ENCODE measurements at regions not wholly inside any gene's neighbourhood (a gene's known extent, or its start where the extent isn't known, plus 50 kb on each side); places are given as distances from the start of the nearest gene placed in this dataset.

DNA sequence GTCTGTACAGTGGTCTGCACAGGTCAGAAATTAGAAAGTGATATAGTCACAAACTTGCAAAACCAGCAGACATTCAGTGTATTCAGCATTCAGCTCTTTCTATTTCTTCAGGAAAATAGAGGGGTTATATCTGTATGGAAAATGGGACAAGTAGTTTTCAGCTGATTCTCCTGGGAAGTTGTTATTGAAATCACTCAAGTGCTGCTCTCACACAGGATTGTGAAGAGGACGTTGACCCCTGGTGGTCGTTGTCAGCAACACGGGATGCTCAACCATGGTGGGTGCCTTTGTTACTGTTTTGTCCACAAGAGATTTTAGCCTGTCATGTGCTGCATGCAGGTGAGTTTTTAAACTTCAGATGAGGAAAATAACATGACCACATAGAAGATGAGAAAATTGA lies 981.8 kb downstream of the TMEM121 start:
- no peaks in the 10 kb centered on the region for H3K27me3 ChIP-seq (ENCODE audit: control insufficient read depth in 3 of 3, insufficient read depth in 3 of 3, low read length in 2 of 3)
- H3K9me3 ChIP-seq (ENCODE audit: control insufficient read depth in 4 of 4, insufficient read depth in 3 of 4, low read length in 3 of 4): peaks cover 0 to 7% (median 4%) of the 10 kb centered on the region in 4 donors
- DNase-seq: no peak
- H3K9ac ChIP-seq (ENCODE audit: insufficient read depth in 1 of 2, low read length in 2 of 2): no peak overlapping the region
- no peak overlapping the region for H3K27ac ChIP-seq (ENCODE audit: low read depth in 1 of 2, low read length in 1 of 2)
- no peaks in the 10 kb centered on the region for H3K36me3 ChIP-seq (ENCODE audit: control insufficient read depth in 4 of 4, insufficient read depth in 4 of 4, low read length in 4 of 4)
- no peak overlapping the region for H3K4me3 ChIP-seq
- 30 to 39% methylated on average over 3 of the region's 3 CpGs for WGBS, 2 donors
- no peak for TF ChIP-seq CTCF (IDR thresholded peaks at IDR 0.05; ENCODE audit: control extremely low read depth, extremely low read depth)
- H3K4me1 ChIP-seq (ENCODE audit: control insufficient read depth in 5 of 5, insufficient read depth in 5 of 5, low read length in 5 of 5): no peaks in the 10 kb centered on the region
- ATAC-seq (ENCODE audit: insufficient read depth, low FRiP score): no peak

- Histone ChIP-seq H3K27ac (ENCODE audit: low read depth in 1 of 2, low read length in 1 of 2) (no peak overlapping the region), H3K27me3 (ENCODE audit: control insufficient read depth in 3 of 3, insufficient read depth in 3 of 3, low read length in 2 of 3) (no peaks in the 10 kb centered on the region), H3K9me3 (ENCODE audit: control insufficient read depth in 4 of 4, insufficient read depth in 3 of 4, low read length in 3 of 4) (peaks cover 0 to 7% (median 4%) of the 10 kb centered on the region in 4 donors), H3K4me1 (ENCODE audit: control insufficient read depth in 5 of 5, insufficient read depth in 5 of 5, low read length in 5 of 5) (no peaks in the 10 kb centered on the region), H3K4me3 (no peak overlapping the region), H3K9ac (ENCODE audit: insufficient read depth in 1 of 2, low read length in 2 of 2) (no peak overlapping the region), H3K36me3 (ENCODE audit: control insufficient read depth in 4 of 4, insufficient read depth in 4 of 4, low read length in 4 of 4) (no peaks in the 10 kb centered on the region)
- DNase-seq (no peak), ATAC-seq (ENCODE audit: insufficient read depth, low FRiP score) (no peak)
- WGBS, 2 donors: 57 to 82% methylated on average over 2 of the region's 2 CpGs
- no peak for TF ChIP-seq CTCF (IDR thresholded peaks at IDR 0.05; ENCODE audit: control extremely low read depth, extremely low read depth)
These were observed 982.8 kb downstream of the TMEM121 start for GRCh38 chr14:106509176-106509575.

- H3K4me3 ChIP-seq: no peak overlapping the region
- DNase-seq (no peak), ATAC-seq (ENCODE audit: insufficient read depth, low FRiP score) (no peak)
- H3K9me3 ChIP-seq (ENCODE audit: control insufficient read depth in 4 of 4, insufficient read depth in 3 of 4, low read length in 3 of 4): peaks cover 0 to 7% (median 3%) of the 10 kb centered on the region in 4 donors
- WGBS, 2 donors: 79 to 84% methylated on average over 3 of the region's 3 CpGs
- H3K27me3 ChIP-seq (ENCODE audit: control insufficient read depth in 3 of 3, insufficient read depth in 3 of 3, low read length in 2 of 3): no peaks in the 10 kb centered on the region
- TF ChIP-seq CTCF (IDR thresholded peaks at IDR 0.05; ENCODE audit: control extremely low read depth, extremely low read depth): no peak
- no peak overlapping the region for H3K27ac ChIP-seq (ENCODE audit: low read depth in 1 of 2, low read length in 1 of 2)
- no peaks in the 10 kb centered on the region for H3K36me3 ChIP-seq (ENCODE audit: control insufficient read depth in 4 of 4, insufficient read depth in 4 of 4, low read length in 4 of 4)
- H3K4me1 ChIP-seq (ENCODE audit: control insufficient read depth in 5 of 5, insufficient read depth in 5 of 5, low read length in 5 of 5): no peaks in the 10 kb centered on the region
- no peak overlapping the region for H3K9ac ChIP-seq (ENCODE audit: insufficient read depth in 1 of 2, low read length in 2 of 2)
These were observed 983.4 kb downstream of the TMEM121 start for GRCh38 chr14:106509807-106510206.
